ENCODE measurements at regions not wholly inside any gene's neighbourhood (a gene's known extent, or its start where the extent isn't known, plus 50 kb on each side); places are given as distances from the start of the nearest gene placed in this dataset.

- no peak for TF ChIP-seq CTCF (conservative IDR thresholded peaks at IDR 0.05)
- TF ChIP-seq EZH2 (IDR thresholded peaks at IDR 0.05; ENCODE audit: low read depth) = no peak
These were observed 891.8 kb upstream of the SLITRK1 start for GRCh38 chr13:84774111-84774510.

All from PC-9 (cell line).